Lung (tissue), 11 donors: ENCODE measurements at regions not wholly inside any gene's neighbourhood (a gene's known extent, or its start where the extent isn't known, plus 50 kb on each side); places are given as distances from the start of the nearest gene placed in this dataset.

Experiments used
- ATAC-seq: fragments of 200-7000 bp; cut with Tn5 transposase; one replicate; pipeline ENCODE4 v1.9.1; 2020; ENCODE audit warnings: moderate number of reproducible peaks; ENCODE audit not compliant: insufficient read depth, low FRiP score
- DNase-seq, 3 donors: peaks; one replicate each; pipeline ENCODE4 v3.0.0-alpha.2; 2013 to 2017
- H3K27ac ChIP-seq, 2 donors: one replicate each; pipeline ENCODE4 v1.5.1; 2013; ENCODE audit warnings: mild to moderate bottlenecking in 2 of 2, moderate library complexity in 2 of 2, control low read depth in 1 of 2, inconsistent platforms in 1 of 2, low read depth in 1 of 2, low read length in 1 of 2
- H3K27me3 ChIP-seq, 3 donors: one replicate each; pipeline ENCODE4 v1.5.1; 2013; ENCODE audit warnings: low read length in 2 of 3; ENCODE audit not compliant: control insufficient read depth in 3 of 3, insufficient read depth in 3 of 3
- H3K36me3 ChIP-seq, 4 donors: one replicate each; pipeline ENCODE4 v1.5.1; 2013; ENCODE audit warnings: low read length in 4 of 4, mild to moderate bottlenecking in 1 of 4, moderate library complexity in 1 of 4; ENCODE audit not compliant: control insufficient read depth in 4 of 4, insufficient read depth in 4 of 4
- H3K4me1 ChIP-seq, 5 donors: one replicate each; pipeline ENCODE4 v1.5.1; 2013; ENCODE audit warnings: low read length in 5 of 5, mild to moderate bottlenecking in 2 of 5, moderate library complexity in 1 of 5; ENCODE audit not compliant: control insufficient read depth in 5 of 5, insufficient read depth in 5 of 5
- H3K4me3 ChIP-seq: one replicate; pipeline ENCODE4 v1.5.1; 2013; ENCODE audit warnings: mild to moderate bottlenecking, control low read depth, moderate library complexity
- H3K9ac ChIP-seq, 2 donors: one replicate each; pipeline ENCODE4 v1.5.1; 2013; ENCODE audit warnings: low read length in 2 of 2, control low read depth in 1 of 2; ENCODE audit not compliant: insufficient read depth in 1 of 2
- H3K9me3 ChIP-seq, 4 donors: one replicate each; pipeline ENCODE4 v1.5.1; 2013; ENCODE audit warnings: low read length in 3 of 4, mild to moderate bottlenecking in 1 of 4, moderate library complexity in 1 of 4; ENCODE audit not compliant: control insufficient read depth in 4 of 4, insufficient read depth in 3 of 4
- WGBS, 2 donors: extraction: QIAGEN DNeasy Blood & Tissue Kit; methylation state at CpG; one replicate each; pipeline ENCODE4 v1.1.7; 2013; 5-methylcytosine and 5-hydroxymethylcytosine counted together
- TF ChIP-seq, protein P1 (sequence below): IDR thresholded peaks from 2 replicates; pipeline ENCODE4 v1.5.1; 2012; ENCODE audit warnings: mild to moderate bottlenecking; ENCODE audit errors: control extremely low read depth, extremely low read depth
- donor health status: control.
- donor health status: control.
- donor health status: Bipolar disorder and iron deficiency.
- donor health status: healthy.
- donor health status: DM: yes; HTN: yes; CAD: no.

DNA sequence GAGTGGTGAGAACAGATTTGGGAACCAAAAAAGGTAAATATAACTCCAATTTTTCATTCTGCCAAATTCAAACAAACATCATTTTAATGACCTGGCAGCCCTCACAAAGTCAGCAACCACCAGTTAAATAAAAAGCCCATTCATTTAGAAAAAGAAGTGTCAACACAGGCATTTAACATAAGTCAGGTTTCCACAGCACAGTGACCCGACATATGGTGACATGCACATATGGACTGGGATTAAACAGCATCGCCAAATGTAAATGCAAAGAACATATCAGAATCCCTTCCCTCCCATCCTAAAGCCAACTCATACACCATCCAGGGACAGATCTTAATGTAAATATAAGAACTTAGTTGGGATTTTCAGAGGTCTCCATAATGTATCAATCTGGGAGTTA, 293.2 kb downstream of the FGFR2 start:
- DNase-seq (no peak), ATAC-seq (no peak)
- H3K4me3 ChIP-seq: no peak overlapping the region
- peaks cover 0 to 14% (median 0%) of the 10 kb centered on the region in 5 donors for H3K4me1 ChIP-seq
- no peaks in the 10 kb centered on the region for H3K27me3 ChIP-seq
- TF ChIP-seq, protein P1, sequence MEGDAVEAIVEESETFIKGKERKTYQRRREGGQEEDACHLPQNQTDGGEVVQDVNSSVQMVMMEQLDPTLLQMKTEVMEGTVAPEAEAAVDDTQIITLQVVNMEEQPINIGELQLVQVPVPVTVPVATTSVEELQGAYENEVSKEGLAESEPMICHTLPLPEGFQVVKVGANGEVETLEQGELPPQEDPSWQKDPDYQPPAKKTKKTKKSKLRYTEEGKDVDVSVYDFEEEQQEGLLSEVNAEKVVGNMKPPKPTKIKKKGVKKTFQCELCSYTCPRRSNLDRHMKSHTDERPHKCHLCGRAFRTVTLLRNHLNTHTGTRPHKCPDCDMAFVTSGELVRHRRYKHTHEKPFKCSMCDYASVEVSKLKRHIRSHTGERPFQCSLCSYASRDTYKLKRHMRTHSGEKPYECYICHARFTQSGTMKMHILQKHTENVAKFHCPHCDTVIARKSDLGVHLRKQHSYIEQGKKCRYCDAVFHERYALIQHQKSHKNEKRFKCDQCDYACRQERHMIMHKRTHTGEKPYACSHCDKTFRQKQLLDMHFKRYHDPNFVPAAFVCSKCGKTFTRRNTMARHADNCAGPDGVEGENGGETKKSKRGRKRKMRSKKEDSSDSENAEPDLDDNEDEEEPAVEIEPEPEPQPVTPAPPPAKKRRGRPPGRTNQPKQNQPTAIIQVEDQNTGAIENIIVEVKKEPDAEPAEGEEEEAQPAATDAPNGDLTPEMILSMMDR: no peak
- WGBS, 2 donors: 87 to 93% methylated on average over 2 of the region's 2 CpGs
- peaks cover 0 to 3% (median 0%) of the 10 kb centered on the region in 4 donors for H3K9me3 ChIP-seq
- H3K36me3 ChIP-seq: no peaks in the 10 kb centered on the region
- no peak overlapping the region for H3K9ac ChIP-seq
- H3K27ac ChIP-seq: no peak overlapping the region

DNA sequence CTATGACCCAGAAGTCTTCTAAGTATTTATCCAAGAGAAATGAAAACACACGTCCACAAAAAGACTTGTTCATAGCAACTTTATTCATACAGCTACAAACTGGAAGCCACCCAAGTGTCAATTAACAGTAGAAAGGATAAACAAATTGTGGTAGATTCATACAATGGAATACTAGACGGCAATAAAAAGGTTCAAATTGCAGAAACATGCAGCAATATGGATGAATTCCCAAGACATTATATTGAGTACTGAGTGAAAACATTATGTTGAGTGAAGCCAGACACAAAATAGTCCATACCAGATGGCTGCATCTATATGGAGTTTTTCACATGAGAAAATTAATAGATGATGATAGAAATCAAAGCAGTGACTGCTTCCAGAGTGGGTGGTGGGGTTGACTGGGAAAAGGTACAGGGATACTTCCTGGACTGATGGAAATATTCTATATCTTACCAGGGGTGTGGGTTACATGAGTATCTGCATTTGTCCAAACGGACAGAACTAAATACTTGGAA, 292.0 kb downstream of the FGFR2 start:
- H3K9ac ChIP-seq: no peak overlapping the region
- no peak overlapping the region for H3K27ac ChIP-seq
- TF ChIP-seq, protein P1: no peak
- no peak overlapping the region for H3K4me3 ChIP-seq
- 61 to 63% methylated on average over 3 of the region's 3 CpGs for WGBS, 2 donors
- no peak for DNase-seq
- no peak for ATAC-seq
- peaks cover 0 to 19% (median 0%) of the 10 kb centered on the region in 5 donors for H3K4me1 ChIP-seq
- H3K36me3 ChIP-seq: no peaks in the 10 kb centered on the region
- no peaks in the 10 kb centered on the region for H3K27me3 ChIP-seq
- peaks cover 0 to 3% (median 0%) of the 10 kb centered on the region in 4 donors for H3K9me3 ChIP-seq

DNA sequence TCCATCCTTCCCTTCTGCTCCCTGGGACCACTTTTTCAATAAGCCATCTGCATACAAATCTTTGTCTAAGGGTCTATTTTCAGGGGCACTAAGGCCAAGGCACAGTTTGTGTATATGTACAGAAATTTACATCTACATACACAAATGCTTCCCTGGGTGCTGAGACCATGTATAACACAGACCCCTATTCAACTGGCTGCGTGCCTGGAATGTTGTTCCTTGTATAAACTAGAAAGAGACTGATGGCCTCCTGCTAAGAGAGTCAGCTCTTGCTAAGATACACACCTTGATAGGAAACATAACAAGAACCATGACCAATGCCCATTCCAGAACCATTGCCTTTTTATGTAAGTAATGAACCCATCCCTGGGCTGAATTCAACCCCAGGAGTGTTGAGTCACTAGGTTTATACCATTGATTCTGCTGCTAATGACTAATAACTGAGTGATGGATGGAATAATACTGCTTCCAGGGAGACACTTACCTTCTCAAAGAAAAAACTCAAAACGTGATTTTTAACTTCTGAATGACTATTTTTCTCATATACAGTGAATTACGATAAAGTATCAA, 290.7 kb downstream of the FGFR2 start:
- no peak overlapping the region for H3K9ac ChIP-seq
- H3K36me3 ChIP-seq: no peaks in the 10 kb centered on the region
- H3K27ac ChIP-seq: no peak overlapping the region
- peaks cover 0 to 29% (median under 1%) of the 10 kb centered on the region in 5 donors for H3K4me1 ChIP-seq
- H3K27me3 ChIP-seq: no peaks in the 10 kb centered on the region
- no peak for ATAC-seq
- 79% methylated on average over 3 of the region's 3 CpGs for WGBS, 2 donors
- DNase-seq: no peak
- peaks cover 0 to 3% (median 0%) of the 10 kb centered on the region in 4 donors for H3K9me3 ChIP-seq
- TF ChIP-seq, protein P1: no peak
- H3K4me3 ChIP-seq: no peak overlapping the region
